Stomach (tissue), 8 donors: ENCODE measurements at regions not wholly inside any gene's neighbourhood (a gene's known extent, or its start where the extent isn't known, plus 50 kb on each side); places are given as distances from the start of the nearest gene placed in this dataset.

Experiments
- DNase-seq, 2 donors: peaks; one replicate each; pipeline versions ENCODE4 v3.0.0 to v3.0.0-alpha.2; 2013 to 2019
- H3K27ac ChIP-seq, 5 donors: fragments of 200-600 bp in 4 of 5; sonication (generic) in 4 of 5; one replicate each; pipeline ENCODE4 v1.5.1; 2013 to 2019; ENCODE audit warnings: mild to moderate bottlenecking in 1 of 5, moderate library complexity in 1 of 5
- H3K27me3 ChIP-seq, 3 donors: fragments of 200-600 bp; sonication (generic); one replicate each; pipeline ENCODE4 v1.5.1; 2017 to 2019; ENCODE audit warnings: mixed run types in 1 of 3
- H3K36me3 ChIP-seq, 4 donors: fragments of 200-600 bp; sonication (generic); 1 replicate in 3 of 4; 2 replicates in 1 of 4; pipeline ENCODE4 v1.5.1; 2016 to 2019
- H3K4me1 ChIP-seq, 4 donors: fragments of 200-600 bp; sonication (generic); one replicate each; pipeline ENCODE4 v1.5.1; 2016 to 2019
- H3K4me3 ChIP-seq, 4 donors: fragments of 200-600 bp; sonication (generic) in 3 of 4; one replicate each; pipeline ENCODE4 v1.5.1; 2016 to 2019; ENCODE audit warnings: mild to moderate bottlenecking in 1 of 4
- H3K9me3 ChIP-seq, 4 donors: fragments of 200-600 bp; sonication (generic); one replicate each; pipeline ENCODE4 v1.5.1; 2016 to 2019
- CTCF ChIP-seq, 7 experiments: fragments of 450-650 bp in 4 of 7; fragments of 200-600 bp in 3 of 7; sonication (generic) in 3 of 7; IDR thresholded peaks; one replicate each; pipeline ENCODE4 v1.5.1; 2016 to 2019; ENCODE audit warnings: antibody characterized with exemption in 7 of 7, control low read depth in 2 of 7, mild to moderate bottlenecking in 1 of 7
- EP300 ChIP-seq: sonication (generic); formaldehyde crosslinking; IDR thresholded peaks from one replicate; pipeline ENCODE4 v1.6.1; 2017; ENCODE audit warnings: antibody characterized with exemption
- POLR2A ChIP-seq, 4 donors: fragments of 450-650 bp; IDR thresholded peaks; one replicate each; pipeline ENCODE4 v1.6.1; 2016; ENCODE audit warnings: antibody characterized with exemption in 4 of 4, control low read depth in 2 of 4, mild to moderate bottlenecking in 1 of 4, moderate library complexity in 1 of 4
- POLR2AphosphoS5 ChIP-seq, 3 donors: sonication (generic); formaldehyde crosslinking; IDR thresholded peaks; one replicate each; pipeline ENCODE4 v1.6.1; 2016; ENCODE audit warnings: antibody characterized with exemption in 3 of 3
- WGBS, 5 donors: extraction: QIAGEN DNeasy Blood & Tissue Kit in 3 of 5; methylation state at CpG; one replicate each; pipeline versions ENCODE4 v1.1.5 to v1.1.7; 2013 to 2018; 5-methylcytosine and 5-hydroxymethylcytosine counted together
- intact Hi-C: fragments of 100-400 bp; cut with DNase I; formaldehyde crosslinking; loops from one replicate; pipeline ENCODE4 v1.15.1; 2023; ENCODE audit warnings: low total_unique reads
- donor health status: healthy with polysubstance abuse.
- donor health status: Bipolar disorder and iron deficiency.
- donor health status: healthy.

GRCh38 chr14:81839056-81839455 is 305.4 kb upstream of the SEL1L start:
- H3K4me3 ChIP-seq: no peak overlapping the region
- H3K27ac ChIP-seq: no peak overlapping the region
- no peaks in the 10 kb centered on the region for H3K27me3 ChIP-seq
- no peaks in the 10 kb centered on the region for H3K36me3 ChIP-seq
- intact Hi-C loops: no loop called here
- no peak for DNase-seq
- peaks cover 0 to 37% (median 16%) of the 10 kb centered on the region in 4 donors for H3K9me3 ChIP-seq
- 61 to 73% (median 65%) methylated on average over 2 of the region's 2 CpGs for WGBS, 5 donors
- TF ChIP-seq CTCF (IDR thresholded peaks at IDR 0.05): no peak
- no peak for TF ChIP-seq POLR2AphosphoS5 (IDR thresholded peaks at IDR 0.05)
- no peak for TF ChIP-seq POLR2A (IDR thresholded peaks at IDR 0.05)
- no peak for TF ChIP-seq EP300
- no peaks in the 10 kb centered on the region for H3K4me1 ChIP-seq

GRCh38 chr14:81841346-81841745 is 307.7 kb upstream of the SEL1L start:
- Histone ChIP-seq H3K27ac (no peak overlapping the region), H3K36me3 (no peaks in the 10 kb centered on the region), H3K9me3 (peaks cover 0 to 25% (median 5%) of the 10 kb centered on the region in 4 donors), H3K27me3 (no peaks in the 10 kb centered on the region), H3K4me3 (no peak overlapping the region), H3K4me1 (no peaks in the 10 kb centered on the region)
- DNase-seq: no peak
- TF ChIP-seq POLR2A (IDR thresholded peaks at IDR 0.05) (no peak), POLR2AphosphoS5 (IDR thresholded peaks at IDR 0.05) (no peak), CTCF (IDR thresholded peaks at IDR 0.05) (no peak), EP300 (no peak)
- WGBS, 5 donors: 86 to 94% (median 89%) methylated on average over 5 of the region's 5 CpGs
- intact Hi-C loops: no loop called here

GRCh38 chr14:81849714-81850113 is 316.1 kb upstream of the SEL1L start:
- DNase-seq: no peak
- no peaks in the 10 kb centered on the region for H3K36me3 ChIP-seq
- H3K4me3 ChIP-seq: no peak overlapping the region
- WGBS, 5 donors: 60 to 84% (median 76%) methylated on average over 3 of the region's 3 CpGs
- H3K27me3 ChIP-seq: no peaks in the 10 kb centered on the region
- H3K27ac ChIP-seq: no peak overlapping the region
- peaks cover 0 to 31% (median 20%) of the 10 kb centered on the region in 4 donors for H3K9me3 ChIP-seq
- no peaks in the 10 kb centered on the region for H3K4me1 ChIP-seq
- TF ChIP-seq CTCF (IDR thresholded peaks at IDR 0.05) (no peak), POLR2AphosphoS5 (IDR thresholded peaks at IDR 0.05) (no peak), EP300 (no peak), POLR2A (IDR thresholded peaks at IDR 0.05) (no peak)
- intact Hi-C loops: no loop called here

- intact Hi-C loops: no loop called here
- no peaks in the 10 kb centered on the region for H3K4me1 ChIP-seq
- peaks cover 5 to 50% (median 33%) of the 10 kb centered on the region in 4 donors for H3K9me3 ChIP-seq
- no peak for DNase-seq
- H3K27me3 ChIP-seq: no peaks in the 10 kb centered on the region
- WGBS, 5 donors: 70 to 75% (median 72%) methylated on average over 2 of the region's 2 CpGs
- TF ChIP-seq POLR2A (IDR thresholded peaks at IDR 0.05): no peak
- no peak for TF ChIP-seq POLR2AphosphoS5 (IDR thresholded peaks at IDR 0.05)
- TF ChIP-seq EP300: no peak
- no peak for TF ChIP-seq CTCF (IDR thresholded peaks at IDR 0.05)
- no peak overlapping the region for H3K27ac ChIP-seq
- H3K4me3 ChIP-seq: no peak overlapping the region
- H3K36me3 ChIP-seq: no peaks in the 10 kb centered on the region
These were observed 321.4 kb upstream of the SEL1L start for GRCh38 chr14:81855007-81855406.
